Mesothelial cell of epicardium (in vitro differentiated cells): ENCODE measurements at regions not wholly inside any gene's neighbourhood (a gene's known extent, or its start where the extent isn't known, plus 50 kb on each side); places are given as distances from the start of the nearest gene placed in this dataset.
"Not testable (repeated sequence)": the region's sequence is repeated elsewhere in the genome, so short reads cannot be mapped to it uniquely, and the experiment has no call there.

Experiments
- DNase-seq, 2 experiments: peaks; one replicate each; pipeline ENCODE4 v3.0.0; 2021; ENCODE audit warnings: low spot score in 2 of 2; ENCODE audit not compliant: unreplicated experiment in 2 of 2
- H3K27ac Mint-ChIP-seq: 2 replicates; pipeline ENCODE4 v1.8.0; 2021; ENCODE audit warnings: mixed read lengths
- H3K27me3 Mint-ChIP-seq: 2 replicates; pipeline ENCODE4 v1.8.0; 2021; ENCODE audit warnings: low read depth, mixed read lengths
- H3K36me3 Mint-ChIP-seq: 2 replicates; pipeline ENCODE4 v1.8.0; 2021; ENCODE audit warnings: mixed read lengths
- H3K4me1 Mint-ChIP-seq: 2 replicates; pipeline ENCODE4 v1.8.0; 2021; ENCODE audit warnings: mixed read lengths
- H3K4me3 Mint-ChIP-seq: 2 replicates; pipeline ENCODE4 v1.8.0; 2021; ENCODE audit warnings: mild to moderate bottlenecking, moderate library complexity, mixed read lengths
- H3K9me3 Mint-ChIP-seq: 2 replicates; pipeline ENCODE4 v1.8.0; 2021; ENCODE audit warnings: mixed read lengths
- TF ChIP-seq, protein P1 (sequence below): fragments of 200-600 bp; sonication (generic); IDR thresholded peaks from one replicate; pipeline ENCODE4 v1.5.0; 2021; ENCODE audit warnings: antibody characterized with exemption; ENCODE audit not compliant: unreplicated experiment

DNA sequence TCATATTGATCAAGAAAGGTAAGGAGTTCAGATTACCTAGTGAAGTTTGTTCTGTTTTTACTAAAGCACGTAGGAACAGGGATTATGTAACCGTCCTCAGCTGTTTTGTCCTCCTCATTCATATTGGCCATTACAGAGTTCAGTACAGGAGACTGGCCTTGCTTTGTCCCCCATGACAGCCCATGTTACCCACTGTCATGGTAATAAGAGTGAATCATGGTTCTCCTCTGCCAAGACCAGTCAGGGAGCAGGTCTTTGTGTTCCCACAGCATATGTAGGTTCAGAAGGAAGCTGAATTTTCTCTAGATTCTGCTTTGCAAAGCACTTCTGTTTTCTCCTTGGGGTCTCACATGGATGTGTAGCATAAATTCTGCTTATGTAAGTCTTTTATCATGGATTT is 106.2 kb upstream of the GPR141 start:
- TF ChIP-seq, protein P1, sequence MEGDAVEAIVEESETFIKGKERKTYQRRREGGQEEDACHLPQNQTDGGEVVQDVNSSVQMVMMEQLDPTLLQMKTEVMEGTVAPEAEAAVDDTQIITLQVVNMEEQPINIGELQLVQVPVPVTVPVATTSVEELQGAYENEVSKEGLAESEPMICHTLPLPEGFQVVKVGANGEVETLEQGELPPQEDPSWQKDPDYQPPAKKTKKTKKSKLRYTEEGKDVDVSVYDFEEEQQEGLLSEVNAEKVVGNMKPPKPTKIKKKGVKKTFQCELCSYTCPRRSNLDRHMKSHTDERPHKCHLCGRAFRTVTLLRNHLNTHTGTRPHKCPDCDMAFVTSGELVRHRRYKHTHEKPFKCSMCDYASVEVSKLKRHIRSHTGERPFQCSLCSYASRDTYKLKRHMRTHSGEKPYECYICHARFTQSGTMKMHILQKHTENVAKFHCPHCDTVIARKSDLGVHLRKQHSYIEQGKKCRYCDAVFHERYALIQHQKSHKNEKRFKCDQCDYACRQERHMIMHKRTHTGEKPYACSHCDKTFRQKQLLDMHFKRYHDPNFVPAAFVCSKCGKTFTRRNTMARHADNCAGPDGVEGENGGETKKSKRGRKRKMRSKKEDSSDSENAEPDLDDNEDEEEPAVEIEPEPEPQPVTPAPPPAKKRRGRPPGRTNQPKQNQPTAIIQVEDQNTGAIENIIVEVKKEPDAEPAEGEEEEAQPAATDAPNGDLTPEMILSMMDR = no peak
- H3K36me3 Mint-ChIP-seq = no peaks in the 10 kb centered on the region
- H3K4me1 Mint-ChIP-seq = peaks cover 3% of the 10 kb centered on the region
- peaks cover 5% of the 10 kb centered on the region for H3K27me3 Mint-ChIP-seq
- H3K27ac Mint-ChIP-seq = no peak overlapping the region
- DNase-seq = no peak
- no peaks in the 10 kb centered on the region for H3K9me3 Mint-ChIP-seq
- no peak overlapping the region for H3K4me3 Mint-ChIP-seq

DNA sequence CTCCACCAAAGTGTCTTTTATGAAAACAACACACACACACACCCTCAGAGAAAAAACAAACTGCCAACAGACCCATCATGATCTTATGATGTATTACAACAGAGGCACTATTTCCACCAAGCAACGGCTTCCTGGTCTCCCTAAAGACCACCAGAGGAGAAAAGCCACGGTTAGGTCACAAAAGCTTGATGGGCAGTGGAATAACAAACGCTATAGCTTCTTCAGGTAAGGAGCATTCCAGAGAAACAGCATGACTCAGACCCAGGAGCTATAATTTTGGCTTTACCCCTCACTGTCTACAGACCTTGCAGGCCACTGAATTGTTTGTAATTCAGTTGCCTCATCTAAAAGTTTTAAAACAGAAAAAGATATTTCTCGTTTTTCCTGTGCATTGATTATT is 105.7 kb upstream of the GPR141 start:
- no peaks in the 10 kb centered on the region for H3K9me3 Mint-ChIP-seq
- H3K36me3 Mint-ChIP-seq = no peaks in the 10 kb centered on the region
- no peak overlapping the region for H3K4me3 Mint-ChIP-seq
- peaks cover 5% of the 10 kb centered on the region for H3K27me3 Mint-ChIP-seq
- TF ChIP-seq, protein P1 = no peak
- no peak for DNase-seq
- H3K4me1 Mint-ChIP-seq = peaks cover 3% of the 10 kb centered on the region
- H3K27ac Mint-ChIP-seq = no peak overlapping the region

DNA sequence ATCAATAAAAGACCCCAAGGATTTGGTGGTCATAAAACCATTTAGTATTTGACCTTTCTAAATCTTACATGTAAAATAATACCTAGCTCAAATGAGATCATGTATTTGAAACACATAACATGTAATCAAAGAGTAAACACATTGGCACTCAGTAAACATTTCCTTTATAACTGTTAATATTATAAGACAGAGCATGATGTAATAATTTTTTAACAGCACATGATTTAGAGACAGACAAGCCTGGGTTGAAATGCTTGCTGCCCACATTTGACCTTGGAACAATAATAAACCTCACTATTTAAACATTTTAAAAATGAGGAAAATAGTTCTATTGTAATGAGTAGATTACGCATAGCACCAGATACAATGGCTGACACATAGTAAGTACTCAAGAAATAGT is 105.2 kb upstream of the GPR141 start:
- DNase-seq = no peak
- Mint-ChIP-seq H3K9me3 (no peaks in the 10 kb centered on the region), H3K36me3 (no peaks in the 10 kb centered on the region), H3K4me3 (no peak overlapping the region), H3K27ac (no peak overlapping the region), H3K4me1 (peaks cover 3% of the 10 kb centered on the region), H3K27me3 (peaks cover 5% of the 10 kb centered on the region)
- TF ChIP-seq, protein P1 = no peak

DNA sequence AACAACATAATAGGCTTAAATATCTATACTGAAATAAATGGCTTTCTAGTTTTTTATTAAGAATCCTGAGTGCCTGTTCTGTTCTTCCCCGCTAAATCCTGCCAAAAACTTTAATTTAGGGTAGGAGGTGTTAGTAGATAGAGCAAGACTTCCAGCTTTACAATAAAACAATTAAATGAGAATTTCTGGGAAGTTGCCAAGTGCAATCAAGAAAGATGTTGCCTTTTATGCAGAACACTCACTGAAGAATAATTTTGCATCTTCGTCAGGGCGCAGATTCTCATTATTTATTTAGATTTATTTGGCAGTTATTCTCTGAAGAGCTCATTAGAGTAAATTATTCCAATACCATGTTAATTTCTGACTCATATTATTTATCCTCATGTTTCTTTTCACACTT is 103.2 kb upstream of the GPR141 start:
- no peak overlapping the region for H3K27ac Mint-ChIP-seq
- H3K4me1 Mint-ChIP-seq = peaks cover 16% of the 10 kb centered on the region
- H3K4me3 Mint-ChIP-seq = no peak overlapping the region
- no peaks in the 10 kb centered on the region for H3K36me3 Mint-ChIP-seq
- DNase-seq = no peak
- peaks cover 5% of the 10 kb centered on the region for H3K27me3 Mint-ChIP-seq
- H3K9me3 Mint-ChIP-seq = no peaks in the 10 kb centered on the region
- TF ChIP-seq, protein P1 = no peak

DNA sequence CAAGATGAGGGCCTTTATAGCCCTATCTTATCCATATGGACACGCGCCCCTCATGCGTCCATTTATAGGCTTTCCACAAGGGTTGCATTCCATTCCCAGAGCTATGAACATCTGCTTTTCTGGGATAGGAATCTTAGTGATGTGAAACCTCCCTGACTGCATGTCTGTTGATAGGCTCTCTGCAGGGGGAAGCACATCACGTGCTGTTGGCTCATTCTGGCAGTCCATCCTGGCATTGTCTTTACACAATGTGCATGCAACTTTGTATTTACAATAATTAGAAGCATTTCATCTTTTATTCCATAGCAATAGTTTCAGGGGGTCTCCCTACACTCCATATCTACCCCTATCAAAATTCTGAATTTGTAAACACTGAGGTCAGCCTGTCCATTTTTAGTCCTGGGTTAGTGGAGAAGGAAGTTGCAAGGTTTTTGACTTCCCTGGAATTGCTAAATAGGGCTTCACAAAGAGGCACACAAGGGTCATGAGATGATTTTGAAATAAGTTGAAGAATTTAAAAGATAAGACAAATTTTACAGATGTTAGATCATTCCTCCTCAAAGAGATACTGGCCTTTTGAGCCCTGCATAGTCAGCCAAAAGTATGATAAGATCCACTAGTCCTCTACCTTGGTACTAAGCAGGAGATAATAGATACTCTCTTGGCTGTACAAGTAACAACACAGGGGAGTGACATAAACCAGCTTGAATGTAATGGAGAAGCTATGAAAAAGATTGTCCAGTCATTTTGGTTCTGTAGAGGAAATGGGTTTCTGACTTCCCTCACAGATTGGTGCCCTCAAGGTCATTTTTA is 98.7 kb upstream of the GPR141 start:
- Mint-ChIP-seq H3K9me3 (peaks cover 15% of the 10 kb centered on the region), H3K4me1 (peaks cover 13% of the 10 kb centered on the region)
- not testable (repeated sequence) for H3K4me3 Mint-ChIP-seq, H3K27me3 Mint-ChIP-seq, DNase-seq, H3K36me3 Mint-ChIP-seq, H3K27ac Mint-ChIP-seq

DNA sequence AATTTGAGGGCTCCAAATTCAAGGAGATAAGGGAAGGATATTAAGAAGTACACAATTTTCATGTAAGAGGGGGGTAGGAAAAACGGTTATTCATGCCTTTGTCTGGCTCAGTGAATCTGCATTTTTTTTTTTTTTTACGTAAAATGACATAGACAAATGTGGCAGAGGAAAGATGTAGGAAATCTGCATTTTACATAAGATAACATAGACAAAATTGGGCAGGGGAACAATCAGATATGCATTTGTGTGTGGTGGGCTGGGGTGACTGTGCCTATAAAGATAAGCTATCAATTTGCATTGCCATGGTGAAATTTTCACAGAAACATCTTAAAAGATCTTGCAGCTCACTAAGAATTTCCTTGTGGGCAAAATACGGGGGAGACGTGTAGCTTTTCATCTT is 92.7 kb upstream of the GPR141 start:
- Mint-ChIP-seq H3K27me3 (no peaks in the 10 kb centered on the region), H3K36me3 (no peaks in the 10 kb centered on the region), H3K4me1 (peaks cover 8% of the 10 kb centered on the region), H3K9me3 (peaks cover 28% of the 10 kb centered on the region), H3K4me3 (no peak overlapping the region), H3K27ac (no peak overlapping the region)
- DNase-seq = no peak
- TF ChIP-seq, protein P1 = no peak
